ENCODE measurements at regions not wholly inside any gene's neighbourhood (a gene's known extent, or its start where the extent isn't known, plus 50 kb on each side); places are given as distances from the start of the nearest gene placed in this dataset.

DNA sequence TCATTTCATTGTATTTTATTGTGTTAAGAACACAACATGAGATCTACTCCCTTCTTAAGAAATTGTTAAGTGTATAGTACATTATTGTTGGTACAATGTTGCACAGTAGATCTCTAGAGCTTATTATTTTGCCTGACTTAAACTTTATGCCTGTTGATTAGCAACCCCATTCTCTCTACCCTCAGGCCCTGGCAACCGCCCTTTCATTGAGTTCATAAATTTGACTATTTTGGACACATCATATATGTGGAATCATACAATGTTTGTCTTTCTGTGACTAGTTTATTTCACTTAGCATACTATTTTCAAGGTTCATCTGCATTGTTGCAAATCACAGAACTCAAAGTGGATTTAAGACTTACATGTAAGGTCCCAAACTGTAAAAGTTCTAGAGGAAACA, 222.1 kb downstream of the IL15 start:
- no peak for TF ChIP-seq EZH2 (IDR thresholded peaks at IDR 0.05; ENCODE audit: borderline replicate concordance, insufficient read depth, low read depth, low read length, poor library complexity, severe bottlenecking)
- TF ChIP-seq, protein P1, sequence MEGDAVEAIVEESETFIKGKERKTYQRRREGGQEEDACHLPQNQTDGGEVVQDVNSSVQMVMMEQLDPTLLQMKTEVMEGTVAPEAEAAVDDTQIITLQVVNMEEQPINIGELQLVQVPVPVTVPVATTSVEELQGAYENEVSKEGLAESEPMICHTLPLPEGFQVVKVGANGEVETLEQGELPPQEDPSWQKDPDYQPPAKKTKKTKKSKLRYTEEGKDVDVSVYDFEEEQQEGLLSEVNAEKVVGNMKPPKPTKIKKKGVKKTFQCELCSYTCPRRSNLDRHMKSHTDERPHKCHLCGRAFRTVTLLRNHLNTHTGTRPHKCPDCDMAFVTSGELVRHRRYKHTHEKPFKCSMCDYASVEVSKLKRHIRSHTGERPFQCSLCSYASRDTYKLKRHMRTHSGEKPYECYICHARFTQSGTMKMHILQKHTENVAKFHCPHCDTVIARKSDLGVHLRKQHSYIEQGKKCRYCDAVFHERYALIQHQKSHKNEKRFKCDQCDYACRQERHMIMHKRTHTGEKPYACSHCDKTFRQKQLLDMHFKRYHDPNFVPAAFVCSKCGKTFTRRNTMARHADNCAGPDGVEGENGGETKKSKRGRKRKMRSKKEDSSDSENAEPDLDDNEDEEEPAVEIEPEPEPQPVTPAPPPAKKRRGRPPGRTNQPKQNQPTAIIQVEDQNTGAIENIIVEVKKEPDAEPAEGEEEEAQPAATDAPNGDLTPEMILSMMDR (IDR thresholded peaks at IDR 0.05) = no peak
